CD14-positive monocyte (primary cell): ENCODE measurements at regions not wholly inside any gene's neighbourhood (a gene's known extent, or its start where the extent isn't known, plus 50 kb on each side); places are given as distances from the start of the nearest gene placed in this dataset.

Experiments
- DNase-seq, 3 donors: peaks; one replicate each; pipeline ENCODE4 v3.0.0-alpha.2; 2011 to 2022
- H2AFZ ChIP-seq: 2 replicates; pipeline ENCODE4 v1.6.0; 2012; ENCODE audit warnings: mild to moderate bottlenecking, low read depth, low read length, inconsistent platforms; ENCODE audit not compliant: insufficient read depth, poor library complexity, severe bottlenecking
- H3K27ac ChIP-seq, 2 donors: 1 replicate in 1 of 2; 2 replicates in 1 of 2; pipeline ENCODE4 v1.5.1; 2012 to 2013; ENCODE audit warnings: low read length in 2 of 2, control low read depth in 1 of 2, inconsistent platforms in 1 of 2, low read depth in 1 of 2, mild to moderate bottlenecking in 1 of 2
- H3K27me3 ChIP-seq, 2 donors: one replicate each; pipeline versions ENCODE4 v1.6.0 to v1.6.1; 2011 to 2013; ENCODE audit warnings: low read length in 2 of 2; ENCODE audit not compliant: control insufficient read depth in 2 of 2, insufficient read depth in 2 of 2
- H3K36me3 ChIP-seq, 2 donors: replicated peaks in 1 of 2; 1 replicate in 1 of 2; 2 replicates in 1 of 2; pipeline versions ENCODE4 v1.5.1 to v1.6.1; 2012 to 2013; ENCODE audit warnings: low read length in 2 of 2, control low read depth in 1 of 2, inconsistent platforms in 1 of 2, mild to moderate bottlenecking in 1 of 2; ENCODE audit not compliant: insufficient read depth in 2 of 2, control insufficient read depth in 1 of 2
- H3K4me1 ChIP-seq, 2 donors: 1 replicate in 1 of 2; 2 replicates in 1 of 2; pipeline versions ENCODE4 v1.5.1 to v1.6.1; 2012 to 2013; ENCODE audit warnings: low read length in 2 of 2, control low read depth in 1 of 2, inconsistent platforms in 1 of 2, mild to moderate bottlenecking in 1 of 2, moderate library complexity in 1 of 2; ENCODE audit not compliant: insufficient read depth in 2 of 2, control insufficient read depth in 1 of 2
- H3K4me2 ChIP-seq: replicated peaks from 2 replicates; pipeline ENCODE3; 2012; ENCODE audit warnings: low read length, moderate library complexity, mild to moderate bottlenecking; ENCODE audit not compliant: poor library complexity, severe bottlenecking; ENCODE audit errors: extremely low read depth
- H3K4me3 ChIP-seq, 3 experiments: fragments of 200-600 bp in 1 of 3; sonication (generic) in 1 of 3; replicated peaks in 1 of 3; 1 replicate in 2 of 3; 2 replicates in 1 of 3; pipeline ENCODE4 v1.5.1; 2011 to 2013; ENCODE audit warnings: low read length in 3 of 3, mild to moderate bottlenecking in 3 of 3, control low read depth in 2 of 3, low read depth in 2 of 3, inconsistent platforms in 1 of 3, moderate library complexity in 1 of 3
- H3K79me2 ChIP-seq: 2 replicates; pipeline ENCODE4 v1.6.0; 2012; ENCODE audit warnings: mild to moderate bottlenecking, control low read depth, inconsistent platforms, low read length, moderate library complexity; ENCODE audit not compliant: insufficient read depth
- H3K9ac ChIP-seq: 2 replicates; pipeline ENCODE4 v1.6.0; 2017; ENCODE audit warnings: low read length, mild to moderate bottlenecking; ENCODE audit not compliant: insufficient read depth, poor library complexity, severe bottlenecking
- H3K9me3 ChIP-seq, 2 donors: replicated peaks in 1 of 2; 1 replicate in 1 of 2; 2 replicates in 1 of 2; pipeline versions ENCODE4 v1.5.1 to v1.6.1; 2012 to 2013; ENCODE audit warnings: low read length in 2 of 2, control low read depth in 1 of 2; ENCODE audit not compliant: control insufficient read depth in 1 of 2, insufficient read depth in 1 of 2
- H4K20me1 ChIP-seq: 2 replicates; pipeline ENCODE4 v1.6.0; 2012; ENCODE audit warnings: mild to moderate bottlenecking, low read length, control low read depth, moderate library complexity; ENCODE audit not compliant: insufficient read depth
- H3K27ac Mint-ChIP-seq, 7 donors: one replicate each; pipeline ENCODE4 v1.8.0; 2020; ENCODE audit warnings: mild to moderate bottlenecking in 7 of 7, mixed read lengths in 7 of 7, moderate library complexity in 6 of 7, inconsistent platforms in 2 of 7
- H3K27me3 Mint-ChIP-seq, 3 donors: one replicate each; pipeline ENCODE4 v1.8.0; 2021 to 2022; ENCODE audit warnings: low read depth in 3 of 3, mild to moderate bottlenecking in 3 of 3, mixed read lengths in 3 of 3, moderate library complexity in 3 of 3, inconsistent platforms in 1 of 3
- H3K36me3 Mint-ChIP-seq, 2 donors: one replicate each; pipeline ENCODE4 v1.8.0; 2020; ENCODE audit warnings: mixed read lengths in 2 of 2, inconsistent platforms in 1 of 2, mild to moderate bottlenecking in 1 of 2
- H3K4me1 Mint-ChIP-seq: one replicate; pipeline ENCODE4 v1.8.0; 2020; ENCODE audit warnings: mild to moderate bottlenecking, mixed read lengths
- H3K4me3 Mint-ChIP-seq, 2 donors: one replicate each; pipeline ENCODE4 v1.8.0; 2020; ENCODE audit warnings: mild to moderate bottlenecking in 2 of 2, mixed read lengths in 2 of 2, moderate library complexity in 1 of 2
- H3K9me3 Mint-ChIP-seq, 7 donors: one replicate each; pipeline ENCODE4 v1.8.0; 2020 to 2022; ENCODE audit warnings: mixed read lengths in 7 of 7, mild to moderate bottlenecking in 6 of 7, moderate library complexity in 6 of 7, inconsistent platforms in 2 of 7
- WGBS: methylation state at CpG from one replicate; pipeline ENCODE4 v1.1.5; 2013; ENCODE audit warnings: missing lambda C conversion rate; ENCODE audit not compliant: insufficient coverage; 5-methylcytosine and 5-hydroxymethylcytosine counted together
- intact Hi-C, 2 donors: fragments of 100-400 bp; cut with micrococcal nuclease; formaldehyde crosslinking; loops; one replicate each; pipeline versions ENCODE4 v1.15.0 to v1.15.1; 2023
- TF ChIP-seq, protein P1 (sequence below): fragments of 200-600 bp; IDR thresholded peaks from one replicate; pipeline ENCODE4 v1.8.0; 2022; ENCODE audit warnings: antibody characterized with exemption, mild to moderate bottlenecking

DNA sequence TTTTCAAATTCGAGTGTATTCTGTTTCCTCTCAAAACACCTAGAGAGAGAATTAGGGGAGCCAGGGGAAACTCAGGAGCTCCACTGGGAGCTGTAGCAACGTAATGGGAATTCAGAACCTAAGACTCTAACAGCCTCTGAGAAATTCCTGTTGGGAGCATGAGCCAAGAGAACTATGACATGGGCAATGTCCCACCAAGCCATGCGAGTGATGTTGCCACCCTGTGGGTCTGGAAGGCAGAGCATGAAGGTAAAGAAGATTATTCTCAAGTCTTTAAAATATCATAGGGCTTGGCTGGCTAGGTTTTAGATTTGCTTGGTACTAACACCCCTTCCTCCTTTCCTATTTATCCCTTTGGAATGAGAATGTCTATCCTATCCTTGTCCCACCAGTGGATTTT is 392.6 kb upstream of the ADAMTS9 start:
- H2AFZ ChIP-seq, result no peak overlapping the region
- peaks cover 7 to 9% of the 10 kb centered on the region in 2 donors for H3K9me3 ChIP-seq
- H4K20me1 ChIP-seq, result no peaks in the 10 kb centered on the region
- H3K27me3 ChIP-seq, result no peaks in the 10 kb centered on the region
- DNase-seq, result no peak
- peaks cover 0 to 2% (median 0%) of the 10 kb centered on the region in 3 donors for H3K27me3 Mint-ChIP-seq
- H3K27ac Mint-ChIP-seq, result no peak overlapping the region
- intact Hi-C loops, result no loop called here
- WGBS, result no CpG with 5 or more reads among the region's 3 CpGs
- no peaks in the 10 kb centered on the region for H3K36me3 Mint-ChIP-seq
- H3K4me2 ChIP-seq, result no peak overlapping the region
- H3K27ac ChIP-seq, result no peak overlapping the region
- no peak overlapping the region for H3K4me3 ChIP-seq
- peaks cover 2 to 12% (median 2%) of the 10 kb centered on the region in 7 donors for H3K9me3 Mint-ChIP-seq
- H3K9ac ChIP-seq, result no peak overlapping the region
- no peak overlapping the region for H3K4me3 Mint-ChIP-seq
- H3K36me3 ChIP-seq, result no peaks in the 10 kb centered on the region
- no peaks in the 10 kb centered on the region for H3K79me2 ChIP-seq
- no peaks in the 10 kb centered on the region for H3K4me1 Mint-ChIP-seq
- H3K4me1 ChIP-seq, result no peaks in the 10 kb centered on the region
- TF ChIP-seq, protein P1, sequence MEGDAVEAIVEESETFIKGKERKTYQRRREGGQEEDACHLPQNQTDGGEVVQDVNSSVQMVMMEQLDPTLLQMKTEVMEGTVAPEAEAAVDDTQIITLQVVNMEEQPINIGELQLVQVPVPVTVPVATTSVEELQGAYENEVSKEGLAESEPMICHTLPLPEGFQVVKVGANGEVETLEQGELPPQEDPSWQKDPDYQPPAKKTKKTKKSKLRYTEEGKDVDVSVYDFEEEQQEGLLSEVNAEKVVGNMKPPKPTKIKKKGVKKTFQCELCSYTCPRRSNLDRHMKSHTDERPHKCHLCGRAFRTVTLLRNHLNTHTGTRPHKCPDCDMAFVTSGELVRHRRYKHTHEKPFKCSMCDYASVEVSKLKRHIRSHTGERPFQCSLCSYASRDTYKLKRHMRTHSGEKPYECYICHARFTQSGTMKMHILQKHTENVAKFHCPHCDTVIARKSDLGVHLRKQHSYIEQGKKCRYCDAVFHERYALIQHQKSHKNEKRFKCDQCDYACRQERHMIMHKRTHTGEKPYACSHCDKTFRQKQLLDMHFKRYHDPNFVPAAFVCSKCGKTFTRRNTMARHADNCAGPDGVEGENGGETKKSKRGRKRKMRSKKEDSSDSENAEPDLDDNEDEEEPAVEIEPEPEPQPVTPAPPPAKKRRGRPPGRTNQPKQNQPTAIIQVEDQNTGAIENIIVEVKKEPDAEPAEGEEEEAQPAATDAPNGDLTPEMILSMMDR, result no peak

DNA sequence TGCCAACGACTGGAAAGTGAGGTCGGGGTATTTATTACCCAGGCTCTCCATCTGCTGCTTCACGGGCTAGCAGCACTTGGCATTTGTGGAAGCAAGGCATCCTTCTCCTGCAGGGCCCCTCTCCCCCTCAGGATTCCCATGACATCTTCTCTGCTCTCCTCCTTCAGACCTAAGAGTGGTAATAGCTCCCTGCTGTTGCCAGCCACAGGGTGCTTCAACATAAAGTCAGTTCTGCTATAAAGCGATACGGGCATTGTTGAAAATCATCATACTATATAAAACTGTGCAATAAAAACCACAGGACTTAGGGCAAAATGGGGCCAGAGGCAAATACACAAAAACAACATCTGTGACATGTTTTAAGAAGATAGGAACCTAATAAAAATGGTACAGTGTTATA is 391.8 kb upstream of the ADAMTS9 start:
- Mint-ChIP-seq H3K27me3 (peaks cover 0 to 2% (median 0%) of the 10 kb centered on the region in 3 donors), H3K4me1 (no peaks in the 10 kb centered on the region), H3K36me3 (no peaks in the 10 kb centered on the region), H3K27ac (no peak overlapping the region), H3K4me3 (no peak overlapping the region), H3K9me3 (peaks cover 2 to 12% (median 2%) of the 10 kb centered on the region in 7 donors)
- H3K4me3 ChIP-seq, result no peak overlapping the region
- no peak overlapping the region for H3K4me2 ChIP-seq
- peaks cover 7 to 9% of the 10 kb centered on the region in 2 donors for H3K9me3 ChIP-seq
- WGBS, result 69% methylated on average over 3 of the region's 5 CpGs
- no peak overlapping the region for H2AFZ ChIP-seq
- TF ChIP-seq, protein P1, result no peak
- H3K36me3 ChIP-seq, result no peaks in the 10 kb centered on the region
- no peaks in the 10 kb centered on the region for H3K79me2 ChIP-seq
- H3K27ac ChIP-seq, result no peak overlapping the region
- no peaks in the 10 kb centered on the region for H4K20me1 ChIP-seq
- no peaks in the 10 kb centered on the region for H3K27me3 ChIP-seq
- no peak overlapping the region for H3K9ac ChIP-seq
- intact Hi-C loops, result no loop called here
- no peaks in the 10 kb centered on the region for H3K4me1 ChIP-seq
- DNase-seq, result no peak
